ENCODE measurements at regions not wholly inside any gene's neighbourhood (a gene's known extent, or its start where the extent isn't known, plus 50 kb on each side); places are given as distances from the start of the nearest gene placed in this dataset.

GRCh38 chr2:125371867-125372266 lies 1284.1 kb upstream of the GYPC start:
- TF ChIP-seq CTCF (IDR thresholded peaks at IDR 0.05; ENCODE audit: low read length) (no peak), EZH2phosphoT487 (IDR thresholded peaks at IDR 0.05; ENCODE audit: low read length) (no peak)
